SK-N-SH treated with all-trans-retinoic acid at 6 μM for 48 hours (cell line): ENCODE measurements at regions not wholly inside any gene's neighbourhood (a gene's known extent, or its start where the extent isn't known, plus 50 kb on each side); places are given as distances from the start of the nearest gene placed in this dataset.

ENCODE experiments used
- ATAC-seq: fragments of 200-7000 bp; cut with Tn5 transposase; 3 replicates; pipeline ENCODE4 v1.9.1; 2020; ENCODE audit warnings: mild to moderate bottlenecking, moderate library complexity
- ARNTL ChIP-seq: fragments of 450-650 bp; formaldehyde crosslinking; IDR thresholded peaks from 2 replicates; pipeline ENCODE4 v1.5.0; 2020; ENCODE audit warnings: low read depth, mild to moderate bottlenecking, moderate library complexity, borderline replicate concordance
- BACH2 ChIP-seq: fragments of 250-450 bp; sonication (Bioruptor Pico); IDR thresholded peaks from 2 replicates; pipeline ENCODE4 v1.9.0; 2021; ENCODE audit warnings: mild to moderate bottlenecking, borderline replicate concordance
- CREB5 ChIP-seq: fragments of 250-450 bp; sonication (Bioruptor Pico); IDR thresholded peaks from 2 replicates; pipeline ENCODE4 v1.5.1; 2020; ENCODE audit warnings: low read depth, mild to moderate bottlenecking, moderate library complexity
- CSDC2 ChIP-seq: fragments of 250-450 bp; sonication (Bioruptor Pico); IDR thresholded peaks from 2 replicates; pipeline ENCODE4 v1.5.0; 2020; ENCODE audit warnings: mild to moderate bottlenecking, moderate library complexity
- GLIS3 ChIP-seq: fragments of 250-450 bp; sonication (Bioruptor Pico); IDR thresholded peaks from 2 replicates; pipeline ENCODE4 v1.5.0; 2020; ENCODE audit warnings: mild to moderate bottlenecking, moderate library complexity
- OSR1 ChIP-seq: fragments of 250-450 bp; sonication (Bioruptor Pico); IDR thresholded peaks from 2 replicates; pipeline ENCODE4 v1.8.0; 2022; ENCODE audit warnings: moderate library complexity, mild to moderate bottlenecking, inconsistent platforms
- PATZ1 ChIP-seq: fragments of 250-450 bp; sonication (Bioruptor Pico); IDR thresholded peaks from 2 replicates; pipeline ENCODE4 v1.8.0; 2020; ENCODE audit warnings: mild to moderate bottlenecking, moderate library complexity, borderline replicate concordance
- RARB ChIP-seq: fragments of 250-450 bp; sonication (Bioruptor Pico); IDR thresholded peaks from 2 replicates; pipeline ENCODE4 v1.8.0; 2021; ENCODE audit warnings: mild to moderate bottlenecking, moderate library complexity
- SNAI2 ChIP-seq: fragments of 250-450 bp; sonication (Bioruptor Pico); IDR thresholded peaks from 2 replicates; pipeline ENCODE4 v1.5.0; 2020; ENCODE audit warnings: mild to moderate bottlenecking, moderate library complexity
- TCF4 ChIP-seq: fragments of 250-450 bp; sonication (Bioruptor Pico); IDR thresholded peaks from 2 replicates; pipeline ENCODE4 v1.8.0; 2021; ENCODE audit warnings: mild to moderate bottlenecking, moderate library complexity, borderline replicate concordance
- TOX ChIP-seq: fragments of 250-450 bp; sonication (Bioruptor Pico); IDR thresholded peaks from 2 replicates; pipeline ENCODE4 v1.8.0; 2021; ENCODE audit warnings: mild to moderate bottlenecking, moderate library complexity, borderline replicate concordance
- TSHZ2 ChIP-seq: fragments of 250-450 bp; sonication (Bioruptor Pico); IDR thresholded peaks from 2 replicates; pipeline ENCODE4 v1.5.0; 2020; ENCODE audit warnings: mild to moderate bottlenecking, moderate library complexity
- ZC3H10 ChIP-seq: fragments of 250-450 bp; sonication (Bioruptor Pico); IDR thresholded peaks from 2 replicates; pipeline ENCODE4 v1.5.1; 2021; ENCODE audit warnings: mild to moderate bottlenecking, moderate library complexity
- ZFP3 ChIP-seq: fragments of 250-450 bp; sonication (Bioruptor Pico); IDR thresholded peaks from 2 replicates; pipeline ENCODE4 v1.5.0; 2020; ENCODE audit warnings: mild to moderate bottlenecking, moderate library complexity
- ZFP30 ChIP-seq: fragments of 450-650 bp; formaldehyde crosslinking; IDR thresholded peaks from 2 replicates; pipeline ENCODE4 v1.5.0; 2022; ENCODE audit warnings: mild to moderate bottlenecking, moderate library complexity
- ZNF565 ChIP-seq: fragments of 450-650 bp; formaldehyde crosslinking; conservative IDR thresholded peaks from 2 replicates; pipeline ENCODE4 v1.5.0; 2020; ENCODE audit warnings: low read depth, mild to moderate bottlenecking, moderate library complexity
- ZNF70 ChIP-seq: fragments of 450-650 bp; formaldehyde crosslinking; IDR thresholded peaks from 2 replicates; pipeline ENCODE4 v1.5.0; 2020; ENCODE audit warnings: mild to moderate bottlenecking, moderate library complexity
- ZNF8 ChIP-seq: fragments of 450-650 bp; formaldehyde crosslinking; IDR thresholded peaks from 2 replicates; pipeline ENCODE4 v1.5.0; 2020; ENCODE audit warnings: mild to moderate bottlenecking, moderate library complexity
- TF ChIP-seq, protein P1 (sequence below): fragments of 250-450 bp; sonication (Bioruptor Pico); IDR thresholded peaks from 2 replicates; pipeline ENCODE4 v1.8.0; 2021; ENCODE audit warnings: low read depth, mild to moderate bottlenecking, moderate library complexity, borderline replicate concordance
- TF ChIP-seq, protein P2 (sequence below): fragments of 250-450 bp; sonication (Bioruptor Pico); IDR thresholded peaks from 2 replicates; pipeline ENCODE4 v1.5.1; 2021; ENCODE audit warnings: mild to moderate bottlenecking, moderate library complexity

- TF ChIP-seq, protein P1, sequence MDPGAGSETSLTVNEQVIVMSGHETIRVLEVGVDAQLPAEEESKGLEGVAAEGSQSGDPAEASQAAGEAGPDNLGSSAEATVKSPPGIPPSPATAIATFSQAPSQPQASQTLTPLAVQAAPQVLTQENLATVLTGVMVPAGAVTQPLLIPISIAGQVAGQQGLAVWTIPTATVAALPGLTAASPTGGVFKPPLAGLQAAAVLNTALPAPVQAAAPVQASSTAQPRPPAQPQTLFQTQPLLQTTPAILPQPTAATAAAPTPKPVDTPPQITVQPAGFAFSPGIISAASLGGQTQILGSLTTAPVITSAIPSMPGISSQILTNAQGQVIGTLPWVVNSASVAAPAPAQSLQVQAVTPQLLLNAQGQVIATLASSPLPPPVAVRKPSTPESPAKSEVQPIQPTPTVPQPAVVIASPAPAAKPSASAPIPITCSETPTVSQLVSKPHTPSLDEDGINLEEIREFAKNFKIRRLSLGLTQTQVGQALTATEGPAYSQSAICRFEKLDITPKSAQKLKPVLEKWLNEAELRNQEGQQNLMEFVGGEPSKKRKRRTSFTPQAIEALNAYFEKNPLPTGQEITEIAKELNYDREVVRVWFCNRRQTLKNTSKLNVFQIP = no peak
- TF ChIP-seq ZNF565 (CRISPR knock-in tag) (no peak), TOX (no peak), CSDC2 (CRISPR knock-in tag) (no peak), OSR1 (no peak), ZFP30 (CRISPR knock-in tag) (no peak), SNAI2 (CRISPR knock-in tag) (no peak), BACH2 (CRISPR knock-in tag) (no peak), PATZ1 (CRISPR knock-in tag) (no peak), TCF4 (no peak), ARNTL (no peak), ZNF70 (CRISPR knock-in tag) (no peak), RARB (CRISPR knock-in tag) (no peak), TSHZ2 (CRISPR knock-in tag) (no peak)
- TF ChIP-seq, protein P2, sequence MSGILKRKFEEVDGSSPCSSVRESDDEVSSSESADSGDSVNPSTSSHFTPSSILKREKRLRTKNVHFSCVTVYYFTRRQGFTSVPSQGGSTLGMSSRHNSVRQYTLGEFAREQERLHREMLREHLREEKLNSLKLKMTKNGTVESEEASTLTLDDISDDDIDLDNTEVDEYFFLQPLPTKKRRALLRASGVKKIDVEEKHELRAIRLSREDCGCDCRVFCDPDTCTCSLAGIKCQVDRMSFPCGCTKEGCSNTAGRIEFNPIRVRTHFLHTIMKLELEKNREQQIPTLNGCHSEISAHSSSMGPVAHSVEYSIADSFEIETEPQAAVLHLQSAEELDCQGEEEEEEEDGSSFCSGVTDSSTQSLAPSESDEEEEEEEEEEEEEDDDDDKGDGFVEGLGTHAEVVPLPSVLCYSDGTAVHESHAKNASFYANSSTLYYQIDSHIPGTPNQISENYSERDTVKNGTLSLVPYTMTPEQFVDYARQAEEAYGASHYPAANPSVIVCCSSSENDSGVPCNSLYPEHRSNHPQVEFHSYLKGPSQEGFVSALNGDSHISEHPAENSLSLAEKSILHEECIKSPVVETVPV (CRISPR knock-in tag) = no peak
- no peak for ATAC-seq
These were observed 106.4 kb upstream of the SMIM21 start for GRCh38 chr18:75533950-75534349.

DNA sequence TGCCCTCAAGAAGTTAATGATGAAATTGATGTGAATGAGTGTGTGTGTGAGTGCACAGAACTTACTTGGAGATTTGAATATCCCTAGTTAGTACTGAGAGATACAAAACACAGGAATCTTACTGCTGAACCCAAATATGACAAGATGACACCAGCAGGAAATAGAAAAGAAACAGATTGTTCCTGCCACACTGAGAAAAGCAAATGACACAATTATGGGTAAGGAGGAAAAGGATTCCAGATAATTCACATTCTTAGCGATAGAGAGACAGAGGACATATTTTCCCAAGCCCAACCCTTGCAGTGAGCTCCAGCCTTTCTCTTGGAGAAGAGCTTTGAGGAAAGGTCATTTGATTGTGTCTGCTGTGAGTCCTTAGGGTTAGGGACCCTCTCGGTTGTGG is 105.7 kb upstream of the SMIM21 start:
- no peak for ATAC-seq
- TF ChIP-seq ZFP3 = no peak
- no peak for TF ChIP-seq TOX
- no peak for TF ChIP-seq ZC3H10 (CRISPR knock-in tag)
- TF ChIP-seq TSHZ2 (CRISPR knock-in tag) = no peak
- TF ChIP-seq CREB5 (CRISPR knock-in tag) = no peak
- no peak for TF ChIP-seq GLIS3 (CRISPR knock-in tag)
- no peak for TF ChIP-seq TCF4
- TF ChIP-seq, protein P2 (CRISPR knock-in tag) = no peak
- TF ChIP-seq OSR1 = no peak
- TF ChIP-seq RARB (CRISPR knock-in tag) = no peak
- TF ChIP-seq, protein P1 = no peak
- TF ChIP-seq ZNF8 (CRISPR knock-in tag) = no peak
